H1 (cell line): ENCODE measurements at regions not wholly inside any gene's neighbourhood (a gene's known extent, or its start where the extent isn't known, plus 50 kb on each side); places are given as distances from the start of the nearest gene placed in this dataset.

Experiments used
- ASH2L ChIP-seq: fragments of 200-600, 300-600 bp; sonication (generic); IDR thresholded peaks from one replicate; pipeline ENCODE4 v1.7.1; 2017; ENCODE audit warnings: low read length
- CTCF ChIP-seq, 3 experiments: IDR thresholded peaks; 1 replicate in 2 of 3; 2 replicates in 1 of 3; pipeline versions ENCODE4 v1.5.1 to v1.6.1; 2011; ENCODE audit warnings: low read length in 3 of 3, mild to moderate bottlenecking in 3 of 3, inconsistent platforms in 2 of 3, low read depth in 1 of 3, moderate library complexity in 1 of 3; ENCODE audit not compliant: insufficient read depth in 1 of 3; ENCODE audit errors: control extremely low read depth in 1 of 3
- EGR1 ChIP-seq: IDR thresholded peaks from 2 replicates; pipeline ENCODE4 v1.6.1; 2011; ENCODE audit warnings: low read depth, low read length, borderline replicate concordance
- EZH2 ChIP-seq: fragments of 200-600 bp; sonication (generic); IDR thresholded peaks from 2 replicates; pipeline ENCODE4 v1.7.1; 2012; ENCODE audit warnings: low read depth, mild to moderate bottlenecking, moderate library complexity, low read length, inconsistent platforms; ENCODE audit not compliant: severe bottlenecking
- HDAC2 ChIP-seq, 2 experiments: fragments of 300-600 bp in 1 of 2; sonication (generic) in 1 of 2; IDR thresholded peaks; 2 replicates each; pipeline ENCODE4 v1.6.1; 2011 to 2012; ENCODE audit warnings: low read depth in 2 of 2, low read length in 2 of 2, mild to moderate bottlenecking in 2 of 2, moderate library complexity in 2 of 2, borderline replicate concordance in 1 of 2, inconsistent platforms in 1 of 2
- NRF1 ChIP-seq: IDR thresholded peaks from 2 replicates; pipeline ENCODE4 v1.6.1; 2011; ENCODE audit warnings: mild to moderate bottlenecking, low read depth, low read length, improper control_type of control experiment
- POLR2A ChIP-seq, 2 experiments: IDR thresholded peaks; 1 replicate in 1 of 2; 2 replicates in 1 of 2; pipeline ENCODE4 v1.6.1; 2011; ENCODE audit warnings: low read depth in 2 of 2, low read length in 2 of 2, mild to moderate bottlenecking in 2 of 2; ENCODE audit errors: control extremely low read depth in 1 of 2
- RAD21 ChIP-seq, 2 experiments: IDR thresholded peaks in 1 of 2; conservative IDR thresholded peaks in 1 of 2; 2 replicates each; pipeline ENCODE4 v1.6.1; 2011; ENCODE audit warnings: low read depth in 2 of 2, low read length in 2 of 2, improper control_type of control experiment in 1 of 2, inconsistent platforms in 1 of 2, mild to moderate bottlenecking in 1 of 2, moderate library complexity in 1 of 2
- YY1 ChIP-seq: IDR thresholded peaks from 2 replicates; pipeline ENCODE4 v1.6.1; 2011; ENCODE audit warnings: low read depth, mild to moderate bottlenecking, low read length

GRCh38 chr16:26801628-26802027 lies 265.1 kb upstream of the C16orf82 start:
- TF ChIP-seq EZH2 (no peak), EGR1 (no peak), HDAC2 (IDR thresholded peaks at IDR 0.05; ENCODE audit: borderline replicate concordance in 1 of 2, low read depth in 2 of 2, low read length in 2 of 2) (no peak), ASH2L (no peak), CTCF (IDR thresholded peaks at IDR 0.05; ENCODE audit: control extremely low read depth in 1 of 3, insufficient read depth in 1 of 3, low read depth in 1 of 3, low read length in 3 of 3) (no peak), POLR2A (IDR thresholded peaks at IDR 0.05; ENCODE audit: control extremely low read depth in 1 of 2, low read depth in 2 of 2, low read length in 2 of 2) (no peak), NRF1 (no peak), YY1 (no peak), RAD21 (IDR thresholded peaks at IDR 0.05 in 1 of 2, conservative IDR thresholded peaks at IDR 0.05 in 1 of 2; ENCODE audit: low read depth in 2 of 2, low read length in 2 of 2) (no peak)
